ENCODE measurements at regions not wholly inside any gene's neighbourhood (a gene's known extent, or its start where the extent isn't known, plus 50 kb on each side); places are given as distances from the start of the nearest gene placed in this dataset.

DNA sequence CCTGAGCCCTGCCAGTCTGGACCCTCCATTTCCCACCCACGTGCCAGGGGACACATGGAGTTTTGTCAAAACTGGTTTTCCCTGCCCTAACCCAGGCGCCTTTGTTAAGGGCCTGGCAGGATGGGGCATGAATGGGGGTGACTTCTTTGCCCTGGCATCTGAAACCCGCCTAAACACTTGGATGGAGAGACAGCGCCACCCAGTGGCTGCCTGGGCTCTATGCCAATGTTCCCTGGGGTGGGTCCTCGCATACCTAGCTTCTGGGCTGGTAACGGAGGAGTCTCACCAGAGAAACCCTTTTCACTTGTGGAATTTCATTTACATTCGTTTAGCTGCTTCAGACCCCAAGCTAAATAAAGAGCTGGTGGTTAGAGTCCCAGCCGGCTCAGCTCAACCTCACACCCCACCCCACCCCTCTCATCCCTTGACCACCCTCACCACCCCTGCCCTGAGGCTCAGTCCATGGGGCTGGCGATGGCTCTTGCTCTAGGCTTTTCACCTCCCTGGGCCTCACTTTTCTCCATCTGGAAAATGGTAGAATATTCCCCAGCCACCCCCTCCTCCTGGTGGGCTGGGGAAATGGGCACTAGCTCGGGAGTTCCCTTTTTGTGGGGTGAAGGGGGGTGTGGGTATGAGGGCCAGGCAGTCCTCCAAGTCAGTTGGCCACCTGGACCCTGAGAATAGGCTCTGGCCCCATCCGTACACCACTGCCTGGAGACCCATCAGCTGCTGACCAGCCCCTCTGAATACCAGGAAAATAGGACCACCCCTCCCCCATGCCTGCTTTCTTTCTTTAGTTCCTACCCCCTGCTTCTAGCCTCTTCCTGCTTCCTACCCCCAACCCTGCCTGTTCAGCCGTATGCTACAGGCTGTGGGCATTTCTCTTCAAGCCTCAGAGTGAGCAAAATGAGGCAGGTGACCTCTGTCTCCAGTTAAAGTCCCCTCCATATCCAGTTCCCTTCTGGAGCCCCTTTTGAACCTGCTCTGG lies 57.1 kb upstream of the PJA1 start:
- TF ChIP-seq, protein P1, sequence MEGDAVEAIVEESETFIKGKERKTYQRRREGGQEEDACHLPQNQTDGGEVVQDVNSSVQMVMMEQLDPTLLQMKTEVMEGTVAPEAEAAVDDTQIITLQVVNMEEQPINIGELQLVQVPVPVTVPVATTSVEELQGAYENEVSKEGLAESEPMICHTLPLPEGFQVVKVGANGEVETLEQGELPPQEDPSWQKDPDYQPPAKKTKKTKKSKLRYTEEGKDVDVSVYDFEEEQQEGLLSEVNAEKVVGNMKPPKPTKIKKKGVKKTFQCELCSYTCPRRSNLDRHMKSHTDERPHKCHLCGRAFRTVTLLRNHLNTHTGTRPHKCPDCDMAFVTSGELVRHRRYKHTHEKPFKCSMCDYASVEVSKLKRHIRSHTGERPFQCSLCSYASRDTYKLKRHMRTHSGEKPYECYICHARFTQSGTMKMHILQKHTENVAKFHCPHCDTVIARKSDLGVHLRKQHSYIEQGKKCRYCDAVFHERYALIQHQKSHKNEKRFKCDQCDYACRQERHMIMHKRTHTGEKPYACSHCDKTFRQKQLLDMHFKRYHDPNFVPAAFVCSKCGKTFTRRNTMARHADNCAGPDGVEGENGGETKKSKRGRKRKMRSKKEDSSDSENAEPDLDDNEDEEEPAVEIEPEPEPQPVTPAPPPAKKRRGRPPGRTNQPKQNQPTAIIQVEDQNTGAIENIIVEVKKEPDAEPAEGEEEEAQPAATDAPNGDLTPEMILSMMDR (IDR thresholded peaks at IDR 0.05) = peak; percentile 74
- Histone ChIP-seq H3K36me3 (no peaks in the 10 kb centered on the region), H3K27me3 (no peaks in the 10 kb centered on the region), H3K4me3 (no peak overlapping the region), H3K9me3 (no peaks in the 10 kb centered on the region), H3K4me1 (no peaks in the 10 kb centered on the region), H3K27ac (no peak overlapping the region)
- DNase-seq = peak; percentile 78
- ATAC-seq = peak; percentile 92
- intact Hi-C loops (cut with DNase I) = loop anchor here (10.0 kb wide), 1 partner anchor 398 kb away; the partner anchor contains the start of gene EFNB1

DNA sequence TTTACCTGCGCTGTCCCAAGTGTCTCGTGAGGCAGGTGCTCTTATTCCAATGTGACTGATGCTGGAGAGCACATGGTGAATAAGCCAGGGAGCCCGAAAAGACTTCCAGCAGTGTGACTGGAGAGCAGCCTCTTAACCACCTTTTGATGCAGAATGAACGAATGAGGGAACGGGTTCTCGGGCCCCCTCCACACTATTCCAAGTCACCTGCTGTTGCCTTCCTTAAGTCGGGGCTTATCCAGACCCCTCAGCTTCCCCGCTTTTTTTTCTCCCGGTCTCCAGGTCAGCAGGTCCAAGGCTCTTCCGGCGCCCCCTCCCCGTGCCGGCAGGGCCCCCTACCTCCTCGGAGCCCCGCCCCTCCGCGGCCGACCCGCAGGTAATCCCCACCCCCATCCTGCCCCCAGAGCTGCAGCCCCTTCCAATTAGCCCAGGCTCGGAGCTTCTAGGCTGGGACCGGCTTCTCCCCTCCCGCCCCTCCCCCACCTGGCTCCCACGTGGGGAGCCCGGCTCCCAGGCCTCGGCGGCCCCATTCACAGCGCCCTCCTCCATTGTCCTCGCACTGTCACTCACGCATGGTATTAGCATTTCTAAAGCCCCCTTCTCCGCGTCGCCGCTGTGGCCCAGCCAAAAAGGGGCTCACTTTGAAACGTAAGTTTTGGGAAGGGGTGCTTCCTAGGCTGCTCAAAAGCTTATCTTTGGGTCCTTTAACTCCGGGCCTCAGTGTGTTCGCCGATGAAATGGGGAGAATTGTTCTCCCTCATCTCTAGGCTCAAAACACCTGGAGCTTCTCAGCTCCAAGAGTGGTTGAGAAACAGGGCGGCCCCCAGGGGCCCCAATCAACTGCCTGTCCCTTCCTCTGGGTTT lies 56.2 kb upstream of the PJA1 start:
- H3K4me3 ChIP-seq = no peak overlapping the region
- intact Hi-C loops (cut with DNase I) = loop anchor here (10.0 kb wide), 1 partner anchor 397 kb away; the partner anchor contains the start of gene EFNB1
- ATAC-seq (no peak), DNase-seq (no peak)
- H3K4me1 ChIP-seq = no peaks in the 10 kb centered on the region
- H3K27ac ChIP-seq = no peak overlapping the region
- H3K27me3 ChIP-seq = no peaks in the 10 kb centered on the region
- no peaks in the 10 kb centered on the region for H3K9me3 ChIP-seq
- no peaks in the 10 kb centered on the region for H3K36me3 ChIP-seq
- TF ChIP-seq, protein P1 (IDR thresholded peaks at IDR 0.05) = no peak

GRCh38 chrX:69218407-69218997 lies 53.2 kb upstream of the PJA1 start:
- Histone ChIP-seq H3K4me3 (no peak overlapping the region), H3K4me1 (no peaks in the 10 kb centered on the region), H3K9me3 (no peaks in the 10 kb centered on the region), H3K27me3 (no peaks in the 10 kb centered on the region), H3K27ac (no peak overlapping the region), H3K36me3 (no peaks in the 10 kb centered on the region)
- intact Hi-C loops (cut with DNase I) = no loop called here
- TF ChIP-seq, protein P1 (IDR thresholded peaks at IDR 0.05) = no peak
- DNase-seq = no peak
- no peak for ATAC-seq

- intact Hi-C loops (cut with DNase I) = no loop called here
- TF ChIP-seq, protein P1 (IDR thresholded peaks at IDR 0.05) = no peak
- DNase-seq (peak; percentile 76), ATAC-seq (peak; percentile 91)
- no peaks in the 10 kb centered on the region for H3K27me3 ChIP-seq
- H3K9me3 ChIP-seq = no peaks in the 10 kb centered on the region
- H3K4me1 ChIP-seq = no peaks in the 10 kb centered on the region
- no peak overlapping the region for H3K4me3 ChIP-seq
- no peak overlapping the region for H3K27ac ChIP-seq
- H3K36me3 ChIP-seq = no peaks in the 10 kb centered on the region
Observed at GRCh38 chrX:69216911-69217310, 51.7 kb upstream of the PJA1 start.

GRCh38 chrX:69216446-69216845 lies 51.2 kb upstream of the PJA1 start:
- ATAC-seq = no peak
- Histone ChIP-seq H3K27ac (no peak overlapping the region), H3K4me3 (no peak overlapping the region), H3K9me3 (no peaks in the 10 kb centered on the region), H3K36me3 (no peaks in the 10 kb centered on the region), H3K27me3 (no peaks in the 10 kb centered on the region), H3K4me1 (no peaks in the 10 kb centered on the region)
- TF ChIP-seq, protein P1 (IDR thresholded peaks at IDR 0.05) = no peak
- intact Hi-C loops (cut with DNase I) = no loop called here
- DNase-seq = no peak

All from upper lobe of right lung (tissue), 1 donor.